Epithelial cell of esophagus (primary cell): ENCODE measurements at regions not wholly inside any gene's neighbourhood (a gene's known extent, or its start where the extent isn't known, plus 50 kb on each side); places are given as distances from the start of the nearest gene placed in this dataset.

Source experiments
- DNase-seq: peaks from one replicate; pipeline ENCODE4 v3.0.0; 2010; ENCODE audit warnings: low read depth
- H3K4me3 ChIP-seq: 2 replicates; pipeline ENCODE4 v1.5.1; 2011; ENCODE audit warnings: mild to moderate bottlenecking, low read length, control low read depth
- CTCF ChIP-seq: IDR thresholded peaks from 2 replicates; pipeline ENCODE4 v1.5.1; 2011; ENCODE audit warnings: low read depth, mild to moderate bottlenecking, low read length, control low read depth, inconsistent platforms; ENCODE audit not compliant: insufficient read depth; ENCODE audit errors: missing control alignments

DNA sequence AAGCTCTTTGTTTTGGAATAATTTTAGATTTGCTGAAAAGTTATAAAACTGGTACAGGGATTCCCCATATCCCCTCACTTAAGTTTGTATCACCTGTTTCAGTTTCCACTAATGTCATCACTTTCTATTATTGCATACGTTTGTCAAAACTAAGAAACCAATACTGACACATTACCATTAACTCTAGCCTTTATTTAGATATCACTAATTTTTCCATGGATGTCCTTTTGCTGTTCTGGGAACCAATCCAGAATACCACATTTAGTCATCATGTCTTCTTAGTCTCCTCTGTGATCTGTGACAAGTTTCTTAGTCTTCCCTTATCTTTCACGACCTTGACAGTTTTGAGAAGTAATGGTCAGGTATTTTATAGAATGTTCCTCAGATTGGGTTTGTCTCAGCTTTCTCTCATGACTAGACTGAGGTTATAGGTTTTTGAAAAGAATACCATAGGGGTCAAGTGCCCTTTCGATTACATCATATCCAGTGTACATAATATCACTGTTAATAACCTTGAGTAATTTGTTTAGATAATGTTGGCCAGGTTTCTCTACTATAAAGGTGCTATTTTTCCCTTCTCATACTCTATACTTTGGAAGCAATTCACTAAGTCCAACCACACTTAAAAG, 51.9 kb upstream of the NMUR2 start:
- no peak overlapping the region for H3K4me3 ChIP-seq
- DNase-seq: no peak
- no peak for TF ChIP-seq CTCF

GRCh38 chr5:152462021-152462721, 57.1 kb upstream of the NMUR2 start:
- no peak overlapping the region for H3K4me3 ChIP-seq
- peak; percentile 56 for TF ChIP-seq CTCF
- DNase-seq: peak; percentile 27

- DNase-seq: no peak
- no peak for TF ChIP-seq CTCF
- H3K4me3 ChIP-seq: no peak overlapping the region
Observed at GRCh38 chr5:152464048-152464447, 59.0 kb upstream of the NMUR2 start.

- DNase-seq: no peak
Observed at GRCh38 chr5:152465140-152465539, 60.1 kb upstream of the NMUR2 start.

GRCh38 chr5:152466085-152466745, 61.1 kb upstream of the NMUR2 start:
- no peak for TF ChIP-seq CTCF
- DNase-seq: no peak
- H3K4me3 ChIP-seq: no peak overlapping the region

More at GRCh38 chr5:152465140-152465539, 60.1 kb upstream of the NMUR2 start:
- TF ChIP-seq CTCF: no peak
- H3K4me3 ChIP-seq: no peak overlapping the region

GRCh38 chr5:152470167-152470566, 65.1 kb upstream of the NMUR2 start:
- no peak for DNase-seq
- no peak for TF ChIP-seq CTCF
- no peak overlapping the region for H3K4me3 ChIP-seq
